IgD-negative memory B cell (primary cell): ENCODE measurements at regions not wholly inside any gene's neighbourhood (a gene's known extent, or its start where the extent isn't known, plus 50 kb on each side); places are given as distances from the start of the nearest gene placed in this dataset.
A peak's percentile ranks its signal among the peaks of the same experiment; 100 is the strongest.

ENCODE experiments used
- H3K27ac Mint-ChIP-seq, 3 donors: one replicate each; pipeline ENCODE4 v1.8.0; 2020 to 2022; ENCODE audit warnings: mild to moderate bottlenecking in 3 of 3, mixed read lengths in 3 of 3, moderate library complexity in 1 of 3
- H3K27me3 Mint-ChIP-seq: one replicate; pipeline ENCODE4 v1.8.0; 2021; ENCODE audit warnings: mixed read lengths
- H3K36me3 Mint-ChIP-seq: one replicate; pipeline ENCODE4 v1.8.0; 2020; ENCODE audit warnings: mild to moderate bottlenecking, mixed read lengths
- H3K4me1 Mint-ChIP-seq, 3 donors: one replicate each; pipeline ENCODE4 v1.8.0; 2020 to 2022; ENCODE audit warnings: mixed read lengths in 3 of 3, mild to moderate bottlenecking in 1 of 3
- H3K4me3 Mint-ChIP-seq, 4 donors: one replicate each; pipeline ENCODE4 v1.8.0; 2020 to 2022; ENCODE audit warnings: mild to moderate bottlenecking in 4 of 4, mixed read lengths in 4 of 4, moderate library complexity in 3 of 4
- H3K9me3 Mint-ChIP-seq, 3 donors: one replicate each; pipeline ENCODE4 v1.8.0; 2020 to 2021; ENCODE audit warnings: mixed read lengths in 3 of 3, mild to moderate bottlenecking in 1 of 3

DNA sequence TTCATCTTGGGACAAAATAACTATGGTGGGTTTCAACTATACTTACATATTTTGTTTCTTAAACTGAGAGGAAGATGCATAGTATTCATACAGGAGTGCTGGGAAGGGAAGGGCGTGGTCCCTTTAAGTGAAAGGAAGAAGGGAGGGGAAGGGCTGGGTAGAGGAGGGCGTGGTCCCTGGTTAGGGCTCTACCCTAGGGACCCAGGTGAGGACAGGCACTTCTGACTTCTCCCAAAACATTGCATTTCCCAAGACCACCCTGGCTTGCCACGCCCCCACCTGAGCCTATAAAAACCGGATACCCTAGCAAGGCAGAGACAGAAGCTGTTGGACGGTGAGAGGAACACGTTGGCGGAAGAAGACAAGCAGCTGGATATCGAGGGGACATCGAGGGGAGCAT is 157.6 kb upstream of the PLXNA4 start:
- Mint-ChIP-seq H3K4me3 (no peak overlapping the region), H3K9me3 (peaks cover 0 to 5% (median 2%) of the 10 kb centered on the region in 3 donors), H3K4me1 (no peaks in the 10 kb centered on the region)

GRCh38 chr7:132732321-132732865 is 156.1 kb upstream of the PLXNA4 start:
- no peak overlapping the region for H3K4me3 Mint-ChIP-seq
- H3K27me3 Mint-ChIP-seq, result peaks cover 6% of the 10 kb centered on the region
- peaks cover 0 to 5% (median 2%) of the 10 kb centered on the region in 3 donors for H3K9me3 Mint-ChIP-seq
- no peaks in the 10 kb centered on the region for H3K4me1 Mint-ChIP-seq
- no peak overlapping the region for H3K27ac Mint-ChIP-seq
- H3K36me3 Mint-ChIP-seq, result no peaks in the 10 kb centered on the region

More for the DNA sequence above, 157.6 kb upstream of the PLXNA4 start:
- H3K36me3 Mint-ChIP-seq, result no peaks in the 10 kb centered on the region
- no peak overlapping the region for H3K27ac Mint-ChIP-seq
- peaks cover 3% of the 10 kb centered on the region for H3K27me3 Mint-ChIP-seq

GRCh38 chr7:132730105-132730504 is 153.8 kb upstream of the PLXNA4 start:
- Mint-ChIP-seq H3K4me3 (no peak overlapping the region), H3K4me1 (no peaks in the 10 kb centered on the region), H3K27ac (no peak overlapping the region), H3K36me3 (no peaks in the 10 kb centered on the region), H3K9me3 (peaks cover 0 to 5% (median 2%) of the 10 kb centered on the region in 3 donors), H3K27me3 (peaks cover 7% of the 10 kb centered on the region)

GRCh38 chr7:132723506-132724081 is 147.3 kb upstream of the PLXNA4 start:
- no peaks in the 10 kb centered on the region for H3K36me3 Mint-ChIP-seq
- peaks cover 0 to 2% (median 0%) of the 10 kb centered on the region in 3 donors for H3K4me1 Mint-ChIP-seq
- H3K4me3 Mint-ChIP-seq, result peak overlapping the region in 1 of 4 donors; percentile 42
- H3K27me3 Mint-ChIP-seq, result peaks cover 17% of the 10 kb centered on the region
- peaks cover 0 to 12% (median 7%) of the 10 kb centered on the region in 3 donors for H3K9me3 Mint-ChIP-seq
- no peak overlapping the region for H3K27ac Mint-ChIP-seq

DNA sequence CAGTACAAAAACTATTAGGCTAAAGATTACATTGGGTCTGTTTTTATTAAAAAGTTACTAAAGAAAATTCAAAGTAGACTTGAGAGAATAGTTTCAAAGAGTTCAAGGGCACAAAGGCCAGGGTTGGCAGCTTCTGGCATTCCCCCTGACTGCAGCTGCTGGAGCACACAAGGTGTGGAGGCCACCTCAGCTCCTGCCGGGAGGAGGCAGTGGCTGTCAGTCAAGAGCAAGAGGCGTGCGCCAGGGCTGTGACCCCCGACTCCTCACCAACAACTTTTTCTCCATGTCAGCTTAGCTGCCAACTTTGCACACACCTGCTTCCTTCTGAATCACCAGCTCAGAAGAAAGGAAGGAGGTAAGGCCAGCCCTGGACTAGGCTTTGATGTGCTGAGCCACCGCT is 144.6 kb upstream of the PLXNA4 start:
- Mint-ChIP-seq H3K27me3 (peaks cover 17% of the 10 kb centered on the region), H3K9me3 (peaks cover 0 to 14% (median 7%) of the 10 kb centered on the region in 3 donors), H3K27ac (no peak overlapping the region), H3K4me1 (peaks cover 0 to 2% (median 0%) of the 10 kb centered on the region in 3 donors), H3K36me3 (no peaks in the 10 kb centered on the region), H3K4me3 (no peak overlapping the region)

DNA sequence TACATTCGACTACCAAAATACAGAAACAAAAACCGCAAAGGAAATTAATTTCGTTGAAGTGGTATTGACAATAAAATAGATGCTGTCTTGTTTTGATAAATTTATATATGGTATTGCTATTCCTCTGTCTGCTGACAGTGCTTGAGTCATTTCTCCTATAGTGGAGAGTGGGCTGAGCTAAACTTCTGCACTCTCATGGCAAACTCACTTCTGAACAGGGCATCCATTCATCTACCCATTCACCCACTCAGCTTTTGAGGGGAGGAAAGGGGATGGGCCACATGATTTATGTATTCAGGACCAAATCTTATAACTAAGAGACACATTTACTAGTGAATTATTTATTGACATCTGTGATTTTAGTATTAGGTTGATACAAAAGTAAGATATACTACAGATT is 137.6 kb upstream of the PLXNA4 start:
- H3K27me3 Mint-ChIP-seq, result peaks cover 2% of the 10 kb centered on the region
- no peak overlapping the region for H3K27ac Mint-ChIP-seq
- H3K4me1 Mint-ChIP-seq, result no peaks in the 10 kb centered on the region
- no peaks in the 10 kb centered on the region for H3K36me3 Mint-ChIP-seq
- H3K4me3 Mint-ChIP-seq, result no peak overlapping the region
- peaks cover 0 to 5% (median 0%) of the 10 kb centered on the region in 3 donors for H3K9me3 Mint-ChIP-seq

DNA sequence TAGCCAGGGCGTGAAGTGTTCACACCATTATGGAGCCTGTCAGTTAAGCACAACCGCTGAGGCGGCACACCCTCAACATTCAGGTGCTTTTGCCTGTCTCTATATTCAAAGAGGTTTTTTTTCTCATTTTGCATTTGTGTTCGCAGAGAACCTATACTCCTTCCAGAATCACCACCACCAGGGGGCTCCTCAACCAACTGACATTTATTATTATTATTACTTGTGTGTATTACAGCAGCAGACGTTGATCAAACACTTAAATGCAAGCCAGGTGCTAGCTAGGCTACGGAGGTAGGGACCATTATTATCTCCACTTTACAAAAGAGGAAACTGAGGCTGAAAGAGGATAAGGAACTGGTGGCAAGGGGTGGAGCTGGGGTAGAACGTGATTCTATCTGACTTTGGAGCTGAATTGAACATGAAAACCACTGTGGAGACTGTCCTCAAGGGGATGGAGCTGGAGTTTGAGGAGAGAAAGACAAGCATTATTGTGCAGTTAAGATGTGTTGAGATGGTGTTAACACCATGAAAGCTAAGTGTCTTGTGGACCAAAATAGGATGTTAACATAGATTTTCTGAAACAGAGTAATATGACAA is 133.8 kb upstream of the PLXNA4 start:
- Mint-ChIP-seq H3K9me3 (no peaks in the 10 kb centered on the region), H3K4me1 (no peaks in the 10 kb centered on the region), H3K27ac (no peak overlapping the region), H3K4me3 (no peak overlapping the region), H3K36me3 (no peaks in the 10 kb centered on the region), H3K27me3 (no peaks in the 10 kb centered on the region)

GRCh38 chr7:132708470-132708869 is 132.2 kb upstream of the PLXNA4 start:
- H3K9me3 Mint-ChIP-seq, result no peaks in the 10 kb centered on the region
- no peak overlapping the region for H3K4me3 Mint-ChIP-seq
- no peaks in the 10 kb centered on the region for H3K4me1 Mint-ChIP-seq
- H3K27me3 Mint-ChIP-seq, result no peaks in the 10 kb centered on the region
- H3K36me3 Mint-ChIP-seq, result no peaks in the 10 kb centered on the region
- H3K27ac Mint-ChIP-seq, result no peak overlapping the region

GRCh38 chr7:132705146-132705545 is 128.9 kb upstream of the PLXNA4 start:
- peaks cover 0 to 7% (median 3%) of the 10 kb centered on the region in 3 donors for H3K9me3 Mint-ChIP-seq
- no peak overlapping the region for H3K27ac Mint-ChIP-seq
- H3K27me3 Mint-ChIP-seq, result no peaks in the 10 kb centered on the region
- no peak overlapping the region for H3K4me3 Mint-ChIP-seq
- no peaks in the 10 kb centered on the region for H3K36me3 Mint-ChIP-seq
- no peaks in the 10 kb centered on the region for H3K4me1 Mint-ChIP-seq

GRCh38 chr7:132703742-132704141 is 127.5 kb upstream of the PLXNA4 start:
- H3K4me3 Mint-ChIP-seq, result no peak overlapping the region
- no peaks in the 10 kb centered on the region for H3K36me3 Mint-ChIP-seq
- peaks cover 0 to 7% (median 3%) of the 10 kb centered on the region in 3 donors for H3K9me3 Mint-ChIP-seq
- no peaks in the 10 kb centered on the region for H3K4me1 Mint-ChIP-seq
- no peaks in the 10 kb centered on the region for H3K27me3 Mint-ChIP-seq
- H3K27ac Mint-ChIP-seq, result no peak overlapping the region

- Mint-ChIP-seq H3K27ac (no peak overlapping the region), H3K4me3 (no peak overlapping the region), H3K27me3 (peaks cover 6% of the 10 kb centered on the region), H3K36me3 (no peaks in the 10 kb centered on the region), H3K9me3 (peaks cover 0 to 7% (median 5%) of the 10 kb centered on the region in 3 donors), H3K4me1 (no peaks in the 10 kb centered on the region)
Measured at GRCh38 chr7:132697003-132697402, 120.7 kb upstream of the PLXNA4 start.

DNA sequence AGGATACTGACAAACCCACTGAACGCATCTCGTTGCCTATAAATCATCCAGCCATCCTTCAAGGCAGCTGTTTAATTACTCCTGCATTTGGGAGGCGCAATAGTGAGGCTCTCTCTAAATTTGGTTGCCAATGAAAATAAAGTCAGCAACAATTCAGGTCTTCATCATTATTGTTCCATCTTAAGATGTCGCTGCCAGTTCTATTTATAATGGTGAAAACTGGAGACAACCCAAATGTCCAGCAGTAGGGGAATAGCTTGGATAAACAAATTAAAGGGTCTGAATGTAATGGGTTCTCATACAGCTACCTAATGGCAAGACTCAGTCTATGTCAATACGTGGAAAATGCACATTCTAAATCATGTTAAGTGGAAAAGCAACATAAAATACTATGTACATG is 120.1 kb upstream of the PLXNA4 start:
- Mint-ChIP-seq H3K4me3 (no peak overlapping the region), H3K4me1 (no peaks in the 10 kb centered on the region), H3K27me3 (peaks cover 6% of the 10 kb centered on the region), H3K27ac (no peak overlapping the region), H3K36me3 (peaks cover 1% of the 10 kb centered on the region), H3K9me3 (peaks cover 0 to 1% (median 0%) of the 10 kb centered on the region in 3 donors)

- H3K36me3 Mint-ChIP-seq, result peaks cover 6% of the 10 kb centered on the region
- no peak overlapping the region for H3K27ac Mint-ChIP-seq
- peaks cover 0 to 1% (median 0%) of the 10 kb centered on the region in 3 donors for H3K9me3 Mint-ChIP-seq
- no peak overlapping the region for H3K4me3 Mint-ChIP-seq
- H3K4me1 Mint-ChIP-seq, result peaks cover 0 to 2% (median 0%) of the 10 kb centered on the region in 3 donors
- H3K27me3 Mint-ChIP-seq, result peaks cover 10% of the 10 kb centered on the region
Measured at GRCh38 chr7:132691201-132691600, 114.9 kb upstream of the PLXNA4 start.

DNA sequence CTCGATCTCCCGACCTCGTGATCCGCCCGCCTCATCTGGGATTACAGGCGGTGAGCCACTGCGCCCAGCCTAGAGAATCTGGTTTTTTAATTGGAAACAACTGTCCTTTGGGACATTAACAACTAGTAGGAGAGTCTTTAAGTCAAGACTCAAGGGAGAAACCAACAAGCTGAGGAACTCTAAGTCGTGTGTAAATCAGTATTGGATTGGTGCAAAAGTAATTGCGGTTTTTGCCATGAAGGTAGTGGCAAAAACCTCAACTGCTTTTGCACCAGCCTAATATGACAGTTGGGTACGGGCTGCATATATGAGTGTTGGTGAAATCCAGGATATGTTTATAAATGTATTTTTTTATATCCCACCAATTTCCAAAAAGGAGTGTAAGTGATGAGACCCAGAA is 113.9 kb upstream of the PLXNA4 start:
- Mint-ChIP-seq H3K9me3 (peaks cover 0 to 6% (median 0%) of the 10 kb centered on the region in 3 donors), H3K36me3 (peaks cover 6% of the 10 kb centered on the region), H3K4me1 (peaks cover 0 to 3% (median 0%) of the 10 kb centered on the region in 3 donors), H3K4me3 (no peak overlapping the region), H3K27ac (no peak overlapping the region), H3K27me3 (peaks cover 11% of the 10 kb centered on the region)

GRCh38 chr7:132687981-132688383 is 111.7 kb upstream of the PLXNA4 start:
- H3K27me3 Mint-ChIP-seq, result peaks cover 11% of the 10 kb centered on the region

GRCh38 chr7:132687016-132687415 is 110.7 kb upstream of the PLXNA4 start:
- peaks cover 11% of the 10 kb centered on the region for H3K27me3 Mint-ChIP-seq
- peaks cover 0 to 3% (median 0%) of the 10 kb centered on the region in 3 donors for H3K4me1 Mint-ChIP-seq
- H3K4me3 Mint-ChIP-seq, result no peak overlapping the region
- peaks cover 0 to 6% (median 0%) of the 10 kb centered on the region in 3 donors for H3K9me3 Mint-ChIP-seq
- H3K27ac Mint-ChIP-seq, result no peak overlapping the region
- H3K36me3 Mint-ChIP-seq, result peaks cover 6% of the 10 kb centered on the region

More at GRCh38 chr7:132687981-132688383, 111.7 kb upstream of the PLXNA4 start:
- Mint-ChIP-seq H3K27ac (no peak overlapping the region), H3K36me3 (peaks cover 6% of the 10 kb centered on the region), H3K4me1 (peaks cover 0 to 3% (median 0%) of the 10 kb centered on the region in 3 donors), H3K4me3 (no peak overlapping the region), H3K9me3 (peaks cover 0 to 6% (median 0%) of the 10 kb centered on the region in 3 donors)
